Neuron (in vitro differentiated cells): ENCODE measurements at regions not wholly inside any gene's neighbourhood (a gene's known extent, or its start where the extent isn't known, plus 50 kb on each side); places are given as distances from the start of the nearest gene placed in this dataset.
"Not testable (repeated sequence)": the region's sequence is repeated elsewhere in the genome, so short reads cannot be mapped to it uniquely, and the experiment has no call there.

Experiments used
- H2AFZ ChIP-seq: one replicate; pipeline ENCODE4 v1.6.1; 2013; ENCODE audit warnings: low read depth, mild to moderate bottlenecking, inconsistent platforms, low read length, moderate library complexity
- H3K27me3 ChIP-seq: one replicate; pipeline ENCODE4 v1.6.1; 2013; ENCODE audit warnings: low read length; ENCODE audit not compliant: insufficient read depth
- H3K36me3 ChIP-seq: one replicate; pipeline ENCODE4 v1.6.1; 2013; ENCODE audit warnings: low read length; ENCODE audit not compliant: insufficient read depth
- H3K4me1 ChIP-seq: one replicate; pipeline ENCODE4 v1.6.1; 2013; ENCODE audit warnings: low read length; ENCODE audit not compliant: insufficient read depth
- H3K4me3 ChIP-seq: 2 replicates; pipeline ENCODE4 v1.5.1; 2013; ENCODE audit warnings: mild to moderate bottlenecking, low read length, moderate library complexity
- H3K9me3 ChIP-seq: one replicate; pipeline ENCODE4 v1.6.1; 2013; ENCODE audit warnings: low read length

- no peaks in the 10 kb centered on the region for H3K36me3 ChIP-seq
- peaks cover 1% of the 10 kb centered on the region for H3K4me1 ChIP-seq
Observed at GRCh38 chr15:62515696-62516395, 350.8 kb upstream of the C2CD4B start.

GRCh38 chr15:62517541-62517940, 352.5 kb upstream of the C2CD4B start:
- Histone ChIP-seq H3K4me3 (no peak overlapping the region), H3K27me3 (no peaks in the 10 kb centered on the region), H3K4me1 (peaks cover 8% of the 10 kb centered on the region), H3K36me3 (no peaks in the 10 kb centered on the region), H3K9me3 (no peaks in the 10 kb centered on the region), H2AFZ (no peak overlapping the region)

More at GRCh38 chr15:62515696-62516395, 350.8 kb upstream of the C2CD4B start:
- Histone ChIP-seq H3K27me3 (no peaks in the 10 kb centered on the region), H3K4me3 (no peak overlapping the region), H2AFZ (no peak overlapping the region), H3K9me3 (no peaks in the 10 kb centered on the region)

- H3K27me3 ChIP-seq, H3K36me3 ChIP-seq: not testable (repeated sequence)
- peaks cover 10% of the 10 kb centered on the region for H3K4me1 ChIP-seq
Observed at GRCh38 chr15:62518666-62519065, 353.6 kb upstream of the C2CD4B start.

GRCh38 chr15:62519900-62520299, 354.8 kb upstream of the C2CD4B start:
- H3K4me1 ChIP-seq: peaks cover 10% of the 10 kb centered on the region
- no peaks in the 10 kb centered on the region for H3K9me3 ChIP-seq
- no peak overlapping the region for H3K4me3 ChIP-seq
- H2AFZ ChIP-seq: no peak overlapping the region
- H3K27me3 ChIP-seq: no peaks in the 10 kb centered on the region
- no peaks in the 10 kb centered on the region for H3K36me3 ChIP-seq

More at GRCh38 chr15:62518666-62519065, 353.6 kb upstream of the C2CD4B start:
- not testable (repeated sequence) for H3K4me3 ChIP-seq, H3K9me3 ChIP-seq, H2AFZ ChIP-seq

- no peak overlapping the region for H3K4me3 ChIP-seq
- H2AFZ ChIP-seq: no peak overlapping the region
- no peaks in the 10 kb centered on the region for H3K36me3 ChIP-seq
- peaks cover 10% of the 10 kb centered on the region for H3K4me1 ChIP-seq
- H3K9me3 ChIP-seq: no peaks in the 10 kb centered on the region
- H3K27me3 ChIP-seq: no peaks in the 10 kb centered on the region
Observed at GRCh38 chr15:62520887-62521286, 355.8 kb upstream of the C2CD4B start.

- no peaks in the 10 kb centered on the region for H3K27me3 ChIP-seq
- H3K9me3 ChIP-seq: no peaks in the 10 kb centered on the region
- no peaks in the 10 kb centered on the region for H3K36me3 ChIP-seq
- H3K4me3 ChIP-seq: no peak overlapping the region
- H3K4me1 ChIP-seq: peaks cover 10% of the 10 kb centered on the region
- H2AFZ ChIP-seq: no peak overlapping the region
Observed at GRCh38 chr15:62521396-62521795, 356.3 kb upstream of the C2CD4B start.

GRCh38 chr15:62524848-62525247, 359.8 kb upstream of the C2CD4B start:
- Histone ChIP-seq H3K27me3 (no peaks in the 10 kb centered on the region), H3K9me3 (no peaks in the 10 kb centered on the region), H2AFZ (no peak overlapping the region), H3K4me3 (no peak overlapping the region), H3K4me1 (peaks cover 10% of the 10 kb centered on the region), H3K36me3 (no peaks in the 10 kb centered on the region)

GRCh38 chr15:62527387-62527786, 362.3 kb upstream of the C2CD4B start:
- H3K36me3 ChIP-seq: no peaks in the 10 kb centered on the region
- H3K9me3 ChIP-seq: no peaks in the 10 kb centered on the region
- no peaks in the 10 kb centered on the region for H3K27me3 ChIP-seq
- no peak overlapping the region for H3K4me3 ChIP-seq
- peaks cover 4% of the 10 kb centered on the region for H3K4me1 ChIP-seq
- no peak overlapping the region for H2AFZ ChIP-seq

- Histone ChIP-seq H3K36me3 (no peaks in the 10 kb centered on the region), H3K9me3 (no peaks in the 10 kb centered on the region), H3K27me3 (no peaks in the 10 kb centered on the region), H2AFZ (no peak overlapping the region), H3K4me3 (no peak overlapping the region), H3K4me1 (no peaks in the 10 kb centered on the region)
Observed at GRCh38 chr15:62528505-62528904, 363.4 kb upstream of the C2CD4B start.

GRCh38 chr15:62532367-62532766, 367.3 kb upstream of the C2CD4B start:
- H2AFZ ChIP-seq: no peak overlapping the region
- no peaks in the 10 kb centered on the region for H3K36me3 ChIP-seq
- H3K4me3 ChIP-seq: no peak overlapping the region
- H3K9me3 ChIP-seq: no peaks in the 10 kb centered on the region
- H3K4me1 ChIP-seq: no peaks in the 10 kb centered on the region
- no peaks in the 10 kb centered on the region for H3K27me3 ChIP-seq

GRCh38 chr15:62533687-62534086, 368.6 kb upstream of the C2CD4B start:
- Histone ChIP-seq H3K27me3 (no peaks in the 10 kb centered on the region), H3K36me3 (no peaks in the 10 kb centered on the region), H2AFZ (no peak overlapping the region), H3K4me1 (no peaks in the 10 kb centered on the region), H3K9me3 (no peaks in the 10 kb centered on the region), H3K4me3 (no peak overlapping the region)

GRCh38 chr15:62534996-62535395, 369.9 kb upstream of the C2CD4B start:
- no peak overlapping the region for H2AFZ ChIP-seq
- H3K9me3 ChIP-seq: no peaks in the 10 kb centered on the region
- no peaks in the 10 kb centered on the region for H3K4me1 ChIP-seq
- no peaks in the 10 kb centered on the region for H3K36me3 ChIP-seq
- H3K4me3 ChIP-seq: no peak overlapping the region
- H3K27me3 ChIP-seq: no peaks in the 10 kb centered on the region

- Histone ChIP-seq H3K9me3 (no peaks in the 10 kb centered on the region), H3K4me3 (no peak overlapping the region), H2AFZ (no peak overlapping the region)
Observed at GRCh38 chr15:62539236-62539635, 374.2 kb upstream of the C2CD4B start.

GRCh38 chr15:62541250-62541649, 376.2 kb upstream of the C2CD4B start:
- H3K4me1 ChIP-seq: no peaks in the 10 kb centered on the region
- H3K36me3 ChIP-seq: no peaks in the 10 kb centered on the region
- H3K4me3 ChIP-seq: no peak overlapping the region
- no peak overlapping the region for H2AFZ ChIP-seq
- no peaks in the 10 kb centered on the region for H3K9me3 ChIP-seq
- no peaks in the 10 kb centered on the region for H3K27me3 ChIP-seq

More at GRCh38 chr15:62539236-62539635, 374.2 kb upstream of the C2CD4B start:
- Histone ChIP-seq H3K27me3 (no peaks in the 10 kb centered on the region), H3K36me3 (no peaks in the 10 kb centered on the region), H3K4me1 (no peaks in the 10 kb centered on the region)
